ENCODE measurements at regions not wholly inside any gene's neighbourhood (a gene's known extent, or its start where the extent isn't known, plus 50 kb on each side); places are given as distances from the start of the nearest gene placed in this dataset.
"Not testable (repeated sequence)": the region's sequence is repeated elsewhere in the genome, so short reads cannot be mapped to it uniquely, and the experiment has no call there.

GRCh38 chr6:103720393-103720792 is 1139.3 kb downstream of the HACE1 start:
- DNase-seq: no peak

GRCh38 chr6:103719545-103719944 is 1140.2 kb downstream of the HACE1 start:
- DNase-seq: no peak

- no peak for DNase-seq
Measured at GRCh38 chr6:103715269-103715668, 1144.5 kb downstream of the HACE1 start.

GRCh38 chr6:103709236-103709635 is 1150.5 kb downstream of the HACE1 start:
- DNase-seq: not testable (repeated sequence)

GRCh38 chr6:103707596-103708325 is 1152.0 kb downstream of the HACE1 start:
- no peak for DNase-seq

- DNase-seq: no peak
Measured at GRCh38 chr6:103699769-103700168, 1160.0 kb downstream of the HACE1 start.

- no peak for DNase-seq
Measured at GRCh38 chr6:103687430-103687829, 1172.3 kb downstream of the HACE1 start.

GRCh38 chr6:103680116-103680515 is 1179.6 kb downstream of the HACE1 start:
- DNase-seq: no peak

GRCh38 chr6:103677290-103677689 is 1182.4 kb downstream of the HACE1 start:
- no peak for DNase-seq

GRCh38 chr6:103675807-103676406 is 1183.8 kb downstream of the HACE1 start:
- no peak for DNase-seq

GRCh38 chr6:103674790-103675189 is 1184.9 kb downstream of the HACE1 start:
- DNase-seq: no peak

GRCh38 chr6:103672169-103672568 is 1187.5 kb downstream of the HACE1 start:
- no peak for DNase-seq

- no peak for DNase-seq
Measured at GRCh38 chr6:103629613-103630012, 1230.1 kb downstream of the HACE1 start.

GRCh38 chr6:103617642-103618041 is 1242.1 kb downstream of the HACE1 start:
- DNase-seq: no peak

- DNase-seq: no peak
Measured at GRCh38 chr6:103587722-103588121, 1272.0 kb downstream of the HACE1 start.

GRCh38 chr6:103578115-103578514 is 1281.6 kb downstream of the HACE1 start:
- DNase-seq: no peak

GRCh38 chr6:103570431-103570830 is 1289.3 kb downstream of the HACE1 start:
- DNase-seq: no peak

- no peak for DNase-seq
Measured at GRCh38 chr6:103554911-103555310, 1304.8 kb downstream of the HACE1 start.

GRCh38 chr6:103538381-103538780 is 1321.3 kb downstream of the HACE1 start:
- no peak for DNase-seq

GRCh38 chr6:103534814-103535213 is 1324.9 kb downstream of the HACE1 start:
- no peak for DNase-seq

GRCh38 chr6:103534095-103534494 is 1325.6 kb downstream of the HACE1 start:
- no peak for DNase-seq

- no peak for DNase-seq
Measured at GRCh38 chr6:103522045-103522444, 1337.7 kb downstream of the HACE1 start.

GRCh38 chr6:103516336-103516735 is 1343.4 kb downstream of the HACE1 start:
- no peak for DNase-seq

- no peak for DNase-seq
Measured at GRCh38 chr6:103507052-103507451, 1352.7 kb downstream of the HACE1 start.

GRCh38 chr6:103505155-103505518 is 1354.6 kb downstream of the HACE1 start:
- no peak for DNase-seq

Data from right forelimb (tissue), 1 donor.